ENCODE measurements at regions not wholly inside any gene's neighbourhood (a gene's known extent, or its start where the extent isn't known, plus 50 kb on each side); places are given as distances from the start of the nearest gene placed in this dataset.

- TF ChIP-seq CTCF (IDR thresholded peaks at IDR 0.05) = no peak
- no peak for TF ChIP-seq POLR2A (IDR thresholded peaks at IDR 0.05)
Observed at GRCh38 chr18:75553021-75553420, 125.5 kb upstream of the SMIM21 start.
